Mesendoderm (in vitro differentiated cells): ENCODE measurements at regions not wholly inside any gene's neighbourhood (a gene's known extent, or its start where the extent isn't known, plus 50 kb on each side); places are given as distances from the start of the nearest gene placed in this dataset.
"Not testable (repeated sequence)": the region's sequence is repeated elsewhere in the genome, so short reads cannot be mapped to it uniquely, and the experiment has no call there.

Source experiments
- DNase-seq: peaks from one replicate; pipeline ENCODE4 v3.0.0; 2013
- H2AK5ac ChIP-seq: 2 replicates; pipeline ENCODE4 v1.6.1; 2013; ENCODE audit warnings: low read length, inconsistent platforms
- H2BK120ac ChIP-seq: 2 replicates; pipeline ENCODE4 v1.6.1; 2013; ENCODE audit warnings: low read depth, mild to moderate bottlenecking, low read length, moderate library complexity, mixed read lengths
- H2BK15ac ChIP-seq: replicated peaks from 2 replicates; pipeline ENCODE4 v1.6.1; 2013; ENCODE audit warnings: low read depth, mild to moderate bottlenecking, moderate library complexity
- H2BK5ac ChIP-seq: 2 replicates; pipeline ENCODE4 v1.6.1; 2013; ENCODE audit warnings: low read length, inconsistent platforms
- H3K18ac ChIP-seq: 2 replicates; pipeline ENCODE4 v1.6.1; 2013; ENCODE audit warnings: mild to moderate bottlenecking, low read length, mixed read lengths
- H3K23ac ChIP-seq: one replicate; pipeline ENCODE4 v1.6.1; 2013; ENCODE audit warnings: low read length
- H3K27ac ChIP-seq: 2 replicates; pipeline ENCODE4 v1.5.1; 2013; ENCODE audit warnings: low read depth, mild to moderate bottlenecking, inconsistent platforms, low read length, moderate library complexity
- H3K27me3 ChIP-seq: 2 replicates; pipeline ENCODE4 v1.6.1; 2013; ENCODE audit warnings: low read length, control low read depth, mild to moderate bottlenecking, inconsistent platforms; ENCODE audit not compliant: insufficient read depth, poor library complexity
- H3K36me3 ChIP-seq: 2 replicates; pipeline ENCODE4 v1.6.1; 2013; ENCODE audit warnings: low read length, inconsistent platforms; ENCODE audit not compliant: control insufficient read depth, insufficient read depth
- H3K4ac ChIP-seq: one replicate; pipeline ENCODE4 v1.6.1; 2013; ENCODE audit warnings: low read depth, mild to moderate bottlenecking, low read length, moderate library complexity
- H3K4me1 ChIP-seq: 2 replicates; pipeline ENCODE4 v1.6.1; 2013; ENCODE audit warnings: low read depth, low read length, inconsistent platforms; ENCODE audit not compliant: control insufficient read depth
- H3K4me2 ChIP-seq: 2 replicates; pipeline ENCODE4 v1.6.1; 2013; ENCODE audit warnings: low read length
- H3K4me3 ChIP-seq: 2 replicates; pipeline ENCODE4 v1.5.1; 2013; ENCODE audit warnings: mild to moderate bottlenecking, low read length
- H3K56ac ChIP-seq: one replicate; pipeline ENCODE4 v1.6.1; 2013; ENCODE audit warnings: low read length
- H3K79me1 ChIP-seq: 2 replicates; pipeline ENCODE4 v1.6.1; 2013; ENCODE audit warnings: low read length, inconsistent platforms
- H3K79me2 ChIP-seq: 2 replicates; pipeline ENCODE4 v1.6.1; 2013; ENCODE audit warnings: mild to moderate bottlenecking, low read length; ENCODE audit not compliant: control insufficient read depth, insufficient read depth
- H3K9ac ChIP-seq: 2 replicates; pipeline ENCODE4 v1.6.1; 2013; ENCODE audit warnings: low read length, inconsistent platforms
- H4K5ac ChIP-seq: one replicate; pipeline ENCODE4 v1.6.1; 2013; ENCODE audit warnings: low read length
- H4K8ac ChIP-seq: one replicate; pipeline ENCODE4 v1.6.1; 2013; ENCODE audit warnings: low read depth, mild to moderate bottlenecking, control low read depth, low read length, moderate library complexity
- WGBS: extraction: QIAGEN DNeasy Blood & Tissue Kit; methylation state at CpG from one replicate; pipeline ENCODE4 v1.1.7; 2013; ENCODE audit warnings: low lambda C conversion rate, missing lambda C conversion rate; ENCODE audit not compliant: insufficient coverage; ENCODE audit errors: extremely low coverage; 5-methylcytosine and 5-hydroxymethylcytosine counted together

DNA sequence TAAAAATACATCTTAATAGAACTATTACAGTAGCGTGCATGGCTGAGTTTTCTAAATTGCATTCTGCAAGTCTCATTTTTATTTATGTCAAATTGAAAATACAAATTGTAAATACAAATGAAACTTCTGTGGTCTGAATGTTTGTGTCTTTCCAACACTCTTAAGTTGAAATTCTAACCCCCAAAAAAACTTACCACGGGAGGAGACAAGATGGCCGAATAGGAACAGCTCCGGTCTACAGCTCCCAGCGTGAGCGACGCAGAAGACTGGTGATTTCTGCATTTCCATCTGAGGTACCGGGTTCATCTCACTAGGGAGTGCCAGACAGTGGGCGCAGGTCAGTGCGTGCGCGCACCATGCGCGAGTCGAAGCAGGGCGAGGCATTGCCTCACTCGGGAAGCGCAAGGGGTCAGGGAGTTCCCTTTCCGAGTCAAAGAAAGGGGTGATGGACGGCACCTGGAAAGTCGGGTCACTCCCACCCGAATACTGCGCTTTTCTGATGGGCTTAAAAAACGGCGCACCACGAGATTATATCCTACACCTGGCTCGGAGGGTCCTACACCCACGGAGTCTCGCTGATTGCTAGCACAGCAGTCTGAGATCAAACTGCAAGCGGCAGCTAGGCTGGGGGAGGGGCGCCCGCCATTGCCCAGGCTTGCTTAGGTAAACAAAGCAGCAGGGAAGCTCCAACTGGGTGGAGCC lies 83.9 kb upstream of the PAM start:
- not testable (repeated sequence) for H2BK5ac ChIP-seq, H3K27me3 ChIP-seq, H3K79me1 ChIP-seq, H2AK5ac ChIP-seq, H3K27ac ChIP-seq, H3K4me1 ChIP-seq, H3K4me2 ChIP-seq, H3K4ac ChIP-seq, H2BK120ac ChIP-seq, H2BK15ac ChIP-seq, H3K23ac ChIP-seq, H4K8ac ChIP-seq, H4K5ac ChIP-seq, H3K36me3 ChIP-seq, H3K79me2 ChIP-seq, H3K9ac ChIP-seq, H3K4me3 ChIP-seq, DNase-seq, H3K18ac ChIP-seq
- no CpG with 5 or more reads among the region's 32 CpGs for WGBS
- H3K56ac ChIP-seq = peak overlapping the region; percentile 67

GRCh38 chr5:102678267-102679058 lies 76.6 kb upstream of the PAM start:
- Histone ChIP-seq H3K9ac (no peak overlapping the region), H2BK120ac (no peak overlapping the region), H3K27me3 (no peaks in the 10 kb centered on the region), H2AK5ac (no peak overlapping the region), H3K79me1 (no peaks in the 10 kb centered on the region), H4K5ac (no peak overlapping the region), H2BK15ac (no peak overlapping the region), H3K4ac (no peak overlapping the region), H3K4me2 (no peak overlapping the region), H3K27ac (no peak overlapping the region), H2BK5ac (no peak overlapping the region), H3K4me3 (no peak overlapping the region), H3K18ac (no peak overlapping the region), H3K4me1 (no peaks in the 10 kb centered on the region), H3K23ac (no peak overlapping the region), H3K79me2 (no peaks in the 10 kb centered on the region), H3K56ac (no peak overlapping the region), H4K8ac (no peak overlapping the region), H3K36me3 (no peaks in the 10 kb centered on the region)
- WGBS = no CpG with 5 or more reads among the region's 4 CpGs
- DNase-seq = no peak

DNA sequence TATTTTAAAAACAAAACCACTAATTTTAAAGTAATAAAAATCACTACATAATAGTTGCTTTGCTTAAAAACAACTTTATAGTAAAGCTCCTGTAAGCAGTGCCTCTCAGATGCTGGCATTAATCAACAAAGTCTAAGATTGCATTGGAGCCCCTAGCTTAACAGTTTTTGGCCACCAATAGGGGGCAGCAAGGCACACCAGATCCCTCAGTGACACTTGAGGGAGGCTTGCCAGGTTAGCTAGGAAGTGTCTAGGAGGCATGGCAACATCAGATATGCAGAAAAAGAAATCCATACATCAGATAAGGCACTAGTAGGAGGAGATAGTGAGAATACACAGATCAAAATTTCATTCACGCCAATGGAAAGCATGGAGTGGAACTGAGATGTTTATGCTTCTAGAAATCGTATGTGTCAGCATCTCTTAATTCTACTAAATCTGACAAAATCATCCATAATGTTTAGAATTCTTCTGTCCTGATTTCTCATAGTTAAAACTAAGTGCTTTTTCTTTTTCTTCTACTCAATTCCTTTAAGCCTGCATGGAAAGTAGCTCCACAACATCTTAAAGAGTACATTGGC lies 73.6 kb upstream of the PAM start:
- no peaks in the 10 kb centered on the region for H3K79me1 ChIP-seq
- H3K36me3 ChIP-seq = no peaks in the 10 kb centered on the region
- H3K4ac ChIP-seq = no peak overlapping the region
- H3K27me3 ChIP-seq = no peaks in the 10 kb centered on the region
- H2AK5ac ChIP-seq = no peak overlapping the region
- H3K79me2 ChIP-seq = no peaks in the 10 kb centered on the region
- H3K27ac ChIP-seq = no peak overlapping the region
- H3K56ac ChIP-seq = no peak overlapping the region
- H3K9ac ChIP-seq = no peak overlapping the region
- no peak overlapping the region for H4K5ac ChIP-seq
- no peak overlapping the region for H3K4me3 ChIP-seq
- H3K18ac ChIP-seq = no peak overlapping the region
- no peak overlapping the region for H2BK15ac ChIP-seq
- H3K4me2 ChIP-seq = no peak overlapping the region
- H3K4me1 ChIP-seq = no peaks in the 10 kb centered on the region
- WGBS = no CpG with 5 or more reads among the region's 2 CpGs
- DNase-seq = peak; percentile 81
- no peak overlapping the region for H2BK5ac ChIP-seq
- no peak overlapping the region for H2BK120ac ChIP-seq
- no peak overlapping the region for H3K23ac ChIP-seq
- no peak overlapping the region for H4K8ac ChIP-seq

- Histone ChIP-seq H3K36me3 (no peaks in the 10 kb centered on the region), H3K23ac (no peak overlapping the region), H3K27me3 (no peaks in the 10 kb centered on the region), H2BK120ac (no peak overlapping the region), H3K56ac (no peak overlapping the region), H3K4me3 (no peak overlapping the region), H3K4me2 (no peak overlapping the region), H3K4me1 (no peaks in the 10 kb centered on the region), H2AK5ac (no peak overlapping the region), H3K18ac (no peak overlapping the region), H4K8ac (no peak overlapping the region), H2BK5ac (no peak overlapping the region), H3K4ac (no peak overlapping the region), H3K79me2 (no peaks in the 10 kb centered on the region), H2BK15ac (no peak overlapping the region), H4K5ac (no peak overlapping the region), H3K79me1 (no peaks in the 10 kb centered on the region), H3K27ac (no peak overlapping the region), H3K9ac (no peak overlapping the region)
- no CpG with 5 or more reads among the region's 2 CpGs for WGBS
- DNase-seq = no peak
Observed at GRCh38 chr5:102682101-102682647, 72.9 kb upstream of the PAM start.

- H2BK120ac ChIP-seq, H2BK15ac ChIP-seq, H3K56ac ChIP-seq, H3K18ac ChIP-seq, H4K8ac ChIP-seq, H3K79me1 ChIP-seq, H2AK5ac ChIP-seq, DNase-seq, H3K36me3 ChIP-seq, H3K4ac ChIP-seq, H3K9ac ChIP-seq, H3K27ac ChIP-seq, H3K79me2 ChIP-seq, H2BK5ac ChIP-seq, H4K5ac ChIP-seq, H3K27me3 ChIP-seq, H3K4me2 ChIP-seq, H3K4me1 ChIP-seq, H3K23ac ChIP-seq, H3K4me3 ChIP-seq: not testable (repeated sequence)
- no CpG with 5 or more reads among the region's 7 CpGs for WGBS
Observed at GRCh38 chr5:102688076-102688475, 67.0 kb upstream of the PAM start.
